SH-SY5Y (cell line): ENCODE measurements at regions not wholly inside any gene's neighbourhood (a gene's known extent, or its start where the extent isn't known, plus 50 kb on each side); places are given as distances from the start of the nearest gene placed in this dataset.

Experiments used
- GATA2 ChIP-seq: IDR thresholded peaks from 2 replicates; pipeline ENCODE4 v1.6.1; 2011; ENCODE audit warnings: mild to moderate bottlenecking, low read depth, low read length
- GATA3 ChIP-seq: IDR thresholded peaks from 2 replicates; pipeline ENCODE4 v1.6.1; 2011; ENCODE audit warnings: low read depth, mild to moderate bottlenecking, low read length, moderate library complexity

- TF ChIP-seq GATA2 (no peak), GATA3 (no peak)
Measured at GRCh38 chr1:38127428-38127827, 80.8 kb upstream of the POU3F1 start.
